ENCODE measurements at regions not wholly inside any gene's neighbourhood (a gene's known extent, or its start where the extent isn't known, plus 50 kb on each side); places are given as distances from the start of the nearest gene placed in this dataset.

DNA sequence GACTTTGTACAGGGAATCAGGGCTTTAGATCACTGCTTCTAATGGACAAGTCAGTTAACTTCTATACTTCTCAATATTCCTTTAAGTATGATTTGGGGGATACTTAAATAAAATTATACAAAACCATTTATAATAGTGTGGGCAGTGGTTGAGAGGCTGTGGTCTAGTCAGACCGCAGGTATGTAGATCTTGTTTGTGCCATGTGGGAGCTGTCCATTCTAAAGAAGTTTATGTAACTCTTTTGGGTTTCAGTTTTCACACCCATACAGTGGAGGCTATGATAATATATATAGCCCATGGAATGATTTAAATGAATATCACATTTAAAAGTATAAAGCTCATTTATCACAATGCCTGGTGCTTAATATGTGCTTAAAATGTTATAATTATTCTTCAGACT, 654.3 kb upstream of the KIF2B start:
- no peak for DNase-seq (ENCODE audit: low read depth in 2 of 2)

DNA sequence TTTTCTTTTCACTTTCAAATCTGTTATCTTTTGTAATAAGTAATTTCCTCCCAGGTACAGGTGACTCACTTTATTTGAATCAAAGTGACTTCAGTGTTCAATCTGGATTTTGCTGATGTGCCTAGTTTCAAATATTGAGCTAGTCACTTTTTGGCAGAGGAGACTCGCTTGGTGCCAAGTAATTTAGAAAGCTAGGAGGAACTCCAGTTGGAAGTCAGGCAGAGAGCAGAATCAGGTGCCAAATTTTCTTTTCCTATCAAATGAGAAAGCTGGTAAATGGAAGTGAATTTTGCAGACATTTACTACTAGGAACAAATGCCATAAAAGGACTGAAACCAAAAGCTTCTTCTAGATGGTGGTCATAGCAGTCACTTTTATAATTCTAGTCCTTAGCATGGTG, 656.0 kb upstream of the KIF2B start:
- DNase-seq (ENCODE audit: low read depth in 2 of 2): no peak

DNA sequence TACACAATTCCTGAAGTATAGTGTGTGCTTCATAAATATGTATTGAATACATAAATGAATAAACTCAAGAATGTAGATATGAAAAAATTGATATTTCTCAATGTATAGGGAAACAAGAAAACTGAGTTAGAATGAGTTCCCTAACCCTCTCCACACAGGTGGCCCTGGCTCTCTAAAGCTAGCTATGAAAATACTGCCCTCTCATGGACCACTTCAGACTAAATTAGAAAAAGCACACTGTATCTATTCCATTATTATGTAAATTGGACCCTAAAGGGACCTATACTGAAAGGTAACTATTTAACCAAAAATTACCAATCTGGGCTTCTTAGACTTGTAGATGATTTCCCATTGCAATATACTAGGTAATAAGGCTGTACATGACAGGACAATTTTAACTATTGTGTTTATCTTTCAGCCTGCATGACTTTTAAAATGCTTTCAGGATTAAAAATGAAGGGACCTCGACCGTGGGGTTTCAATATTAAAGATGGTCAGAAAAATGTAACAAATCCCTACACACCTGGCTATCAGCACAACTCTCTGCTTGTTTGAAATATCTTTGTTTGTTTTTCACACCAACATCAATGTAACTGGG, 672.5 kb upstream of the KIF2B start:
- no peak for DNase-seq (ENCODE audit: low read depth in 2 of 2)

DNA sequence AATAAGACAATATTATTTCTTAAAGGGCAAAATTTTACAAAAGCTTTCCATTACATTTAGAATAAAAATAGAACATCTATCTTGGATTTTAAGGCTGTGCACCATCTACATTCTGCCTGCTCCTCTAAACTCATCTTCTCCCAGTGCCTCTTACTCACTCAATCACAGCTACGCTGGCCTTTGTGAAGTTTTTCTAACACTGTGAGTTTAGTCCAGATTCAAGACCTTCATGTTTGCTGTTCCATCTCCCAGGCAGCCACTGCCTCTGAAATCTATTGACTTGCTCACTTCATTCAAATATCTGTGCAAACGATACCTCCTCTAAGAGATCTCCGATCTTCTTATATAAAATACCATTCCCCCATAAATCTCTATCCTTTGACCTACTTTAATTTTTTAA, 673.4 kb upstream of the KIF2B start:
- DNase-seq (ENCODE audit: low read depth in 2 of 2): no peak

DNA sequence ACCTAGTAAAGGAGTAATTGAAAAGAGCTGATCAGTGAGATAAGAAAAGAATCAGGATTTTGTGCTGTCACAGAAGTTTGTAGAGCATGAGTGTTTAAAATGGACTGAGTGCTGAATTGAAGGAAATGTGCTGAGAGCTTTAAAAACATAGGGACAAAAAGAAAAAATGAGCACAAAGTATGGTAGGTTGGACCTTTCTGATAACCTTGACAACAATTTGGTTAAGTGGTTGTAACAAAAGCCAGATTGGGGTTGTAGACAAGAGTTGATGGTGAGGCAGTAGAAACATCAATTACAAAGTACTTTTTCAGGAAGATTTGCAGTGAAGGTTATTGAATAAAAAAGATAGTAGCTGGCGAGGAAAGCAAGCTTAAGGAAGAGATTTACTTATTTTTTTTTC, 674.7 kb upstream of the KIF2B start:
- DNase-seq (ENCODE audit: low read depth in 2 of 2): no peak

DNA sequence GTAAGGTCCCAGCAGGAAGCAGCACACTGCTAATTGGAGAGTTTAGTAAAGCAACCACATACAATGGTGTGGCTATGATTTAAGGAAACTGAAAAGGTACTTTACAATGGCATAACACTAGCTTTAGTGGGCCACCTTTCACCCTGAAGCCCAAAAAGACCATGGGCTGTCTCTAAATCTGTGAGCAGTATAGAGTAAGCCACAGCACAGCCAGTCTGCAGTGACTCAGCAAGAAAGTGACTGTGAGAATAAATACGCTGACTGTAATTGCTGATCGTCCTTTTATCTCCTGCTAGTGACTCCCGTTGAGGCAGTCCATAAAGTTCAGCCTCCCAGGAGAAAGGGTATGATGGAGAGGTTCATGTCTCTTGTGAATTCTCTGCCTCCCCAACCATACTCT, 679.8 kb upstream of the KIF2B start:
- DNase-seq (ENCODE audit: low read depth in 2 of 2): no peak

DNA sequence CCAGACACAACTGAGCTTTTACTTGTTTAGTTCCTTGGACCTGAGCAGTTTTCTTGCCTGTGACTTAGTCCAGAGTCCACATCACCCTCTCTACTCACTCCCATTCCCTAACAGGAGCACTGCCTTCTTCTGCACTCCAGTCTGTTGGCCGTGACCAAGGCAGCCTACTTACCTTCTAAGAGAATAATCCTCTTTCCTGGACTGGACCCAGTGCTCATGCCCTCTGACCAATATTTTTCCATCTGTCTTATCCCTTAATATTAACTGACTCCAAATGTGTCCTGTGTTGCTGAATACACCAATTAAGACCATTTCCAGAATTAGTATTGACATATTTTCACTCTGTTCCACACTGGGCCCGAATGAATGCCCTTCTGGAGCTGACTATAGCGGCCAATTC, 681.0 kb upstream of the KIF2B start:
- DNase-seq (ENCODE audit: low read depth in 2 of 2): no peak

DNA sequence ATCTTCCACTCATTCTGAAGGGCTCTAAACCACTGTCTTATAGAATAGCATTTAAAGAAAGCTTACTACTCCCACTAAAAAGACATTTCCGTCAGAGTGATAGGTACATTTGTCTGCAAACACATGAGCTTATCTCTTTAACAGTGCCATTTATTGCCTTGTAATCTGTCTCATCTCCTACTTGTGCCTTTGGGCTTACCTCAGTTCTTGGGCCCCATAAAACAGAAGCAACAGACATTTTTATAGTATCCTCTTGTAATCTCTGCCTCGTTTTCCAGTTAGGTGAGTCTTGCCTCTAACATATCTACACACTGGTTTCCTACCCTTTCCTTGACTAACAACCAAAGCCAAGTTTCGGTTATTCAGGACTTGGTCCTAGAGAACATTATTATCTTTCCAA, 681.4 kb upstream of the KIF2B start:
- no peak for DNase-seq (ENCODE audit: low read depth in 2 of 2)

DNA sequence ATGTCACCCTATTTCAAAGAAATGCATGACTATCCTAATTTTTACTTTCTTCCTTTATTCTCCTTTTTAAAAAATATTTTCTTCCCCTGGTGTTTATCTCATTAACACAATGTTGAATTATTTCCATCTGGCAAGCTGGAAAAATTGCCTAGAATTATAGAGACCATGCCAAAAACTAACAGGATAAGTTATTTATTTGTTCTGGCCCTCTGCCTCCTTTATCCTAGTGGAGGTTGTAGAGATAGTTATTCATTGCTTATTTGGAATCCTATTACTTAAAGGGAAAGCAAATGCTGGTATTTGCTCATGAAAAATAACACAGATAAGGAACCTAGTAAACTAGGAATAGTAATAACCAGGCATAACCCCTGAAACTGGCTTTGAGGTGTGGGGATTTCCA, 684.9 kb upstream of the KIF2B start:
- DNase-seq (ENCODE audit: low read depth in 2 of 2): no peak

DNA sequence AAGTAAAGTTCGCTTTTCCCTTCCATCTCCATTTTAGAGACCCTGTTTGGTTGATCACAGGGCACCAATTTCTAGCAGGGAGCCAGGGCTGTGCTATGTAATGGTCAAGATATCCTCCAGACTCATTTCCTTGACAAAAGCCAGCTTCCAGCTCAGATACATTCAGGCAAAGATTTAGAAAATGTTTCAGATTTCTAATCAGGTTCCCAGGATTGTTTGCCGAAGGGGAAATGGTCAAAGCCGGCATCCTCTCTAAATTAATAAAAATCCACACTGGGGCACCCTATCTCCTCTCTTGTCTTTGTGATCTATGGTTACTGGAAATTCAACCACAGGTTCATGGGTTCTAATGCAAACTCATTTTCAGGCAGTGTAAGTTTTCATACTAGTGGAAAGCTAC, 686.8 kb upstream of the KIF2B start:
- no peak for DNase-seq (ENCODE audit: low read depth in 2 of 2)

DNA sequence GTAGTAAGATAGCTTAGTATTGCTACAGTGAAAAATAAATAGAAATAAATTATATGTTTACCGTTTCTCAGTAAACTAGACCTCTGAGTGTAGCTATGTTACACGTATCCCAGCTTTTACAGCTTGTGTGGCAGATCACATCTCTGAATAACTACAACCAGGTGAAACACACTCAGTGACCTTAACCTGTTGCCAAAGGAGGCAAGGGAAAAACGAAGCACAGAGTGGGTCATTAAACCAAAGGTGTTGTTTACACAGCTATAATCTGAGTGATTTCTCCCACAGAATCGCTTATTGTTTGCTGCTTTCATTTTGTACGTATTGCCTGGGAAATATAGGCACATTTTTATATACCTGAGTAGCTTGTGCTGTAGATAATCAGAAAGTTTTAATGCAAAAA, 688.2 kb upstream of the KIF2B start:
- DNase-seq (ENCODE audit: low read depth in 2 of 2): no peak

DNA sequence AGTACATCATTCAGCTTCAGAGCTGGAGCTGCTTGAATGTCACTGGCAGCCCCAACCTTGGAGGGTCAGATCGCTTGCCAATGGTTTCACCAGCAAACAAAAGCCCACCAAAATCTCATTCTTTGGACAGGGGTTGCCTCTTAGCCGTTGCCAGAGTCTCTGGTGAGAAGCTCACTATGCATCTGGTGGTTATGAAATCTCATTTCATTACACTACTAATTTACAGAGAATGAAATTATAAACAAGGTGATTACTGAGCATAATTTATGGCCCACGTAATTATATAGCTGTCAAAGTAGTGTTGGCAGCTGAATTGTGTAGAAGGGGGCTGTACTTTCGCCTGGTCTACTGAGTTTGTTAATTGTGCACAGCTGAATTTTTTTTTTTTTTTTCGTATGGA, 688.9 kb upstream of the KIF2B start:
- DNase-seq (ENCODE audit: low read depth in 2 of 2): no peak

DNA sequence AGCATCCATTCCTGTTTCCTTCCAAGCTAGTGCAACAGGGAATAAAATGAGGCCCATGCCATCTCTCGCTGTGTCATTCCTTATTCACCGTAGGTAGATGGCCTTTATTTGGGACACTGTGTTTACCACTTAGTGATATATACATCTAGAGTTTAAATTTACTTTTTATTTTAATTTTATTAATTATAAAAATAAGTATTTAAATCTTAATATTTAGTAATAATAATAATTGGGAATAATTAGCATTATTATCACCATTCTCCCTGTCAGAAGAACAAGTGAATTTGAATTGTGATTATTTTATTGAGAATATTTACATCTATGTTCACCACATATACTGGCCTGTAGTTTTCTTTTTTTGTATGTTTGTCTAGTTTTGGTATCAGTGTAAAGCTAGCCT, 692.9 kb upstream of the KIF2B start:
- no peak for DNase-seq (ENCODE audit: low read depth in 2 of 2)

DNA sequence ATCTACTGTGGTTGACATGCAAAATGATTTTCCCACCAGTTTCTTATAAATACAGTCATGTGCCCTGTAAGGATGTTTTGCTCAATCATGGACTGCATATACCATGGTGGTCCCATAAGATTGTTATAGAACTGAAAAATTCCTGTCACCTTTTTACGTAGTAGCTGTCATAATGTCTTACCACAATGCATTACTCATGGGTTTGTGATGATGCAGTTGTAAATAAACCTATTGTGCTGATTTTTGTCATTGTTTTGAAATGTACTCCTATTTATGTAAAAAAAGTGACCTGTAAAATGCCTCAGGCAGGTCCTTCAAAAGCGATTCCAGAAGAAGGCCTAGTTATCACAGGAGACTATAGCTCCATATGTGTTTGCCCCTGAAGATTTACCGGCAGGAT, 695.4 kb upstream of the KIF2B start:
- DNase-seq (ENCODE audit: low read depth in 2 of 2): no peak

DNA sequence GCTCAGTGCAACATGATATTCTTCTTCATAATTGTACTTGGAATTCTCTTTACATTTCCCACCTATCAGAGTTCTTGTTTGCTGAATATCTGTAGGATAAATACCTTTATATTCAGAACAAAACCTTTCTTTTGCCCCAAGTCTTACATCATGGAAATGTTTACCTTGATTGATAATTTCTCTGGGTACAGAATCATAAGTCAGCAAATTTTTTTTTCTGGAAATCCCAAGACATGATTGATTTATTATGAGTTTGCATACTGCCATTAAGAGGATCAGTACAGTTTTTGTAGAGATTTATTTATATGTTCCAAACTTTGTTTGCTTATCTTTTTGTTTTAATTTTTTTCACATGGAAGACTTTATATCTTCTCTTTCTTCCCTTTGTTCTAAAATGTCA, 699.8 kb upstream of the KIF2B start:
- DNase-seq (ENCODE audit: low read depth in 2 of 2): no peak

DNA sequence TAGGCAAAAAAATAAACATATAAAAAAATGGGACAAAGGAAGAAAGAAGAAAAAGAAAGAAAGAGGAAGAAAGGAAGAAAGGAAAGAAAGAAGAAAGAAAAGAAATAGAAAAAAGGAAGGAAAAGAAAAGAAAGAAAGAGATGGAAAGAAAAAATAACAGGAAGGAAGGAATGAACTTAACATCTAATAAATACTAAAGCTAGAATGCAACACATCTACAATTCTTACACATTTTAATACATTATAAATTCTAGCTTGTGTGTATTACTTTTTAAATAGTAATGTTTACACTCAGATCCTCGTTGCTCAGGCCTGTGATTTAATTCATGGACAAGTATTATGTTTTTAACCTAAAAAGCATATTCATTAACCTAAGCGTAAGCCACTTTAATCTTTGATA, 703.0 kb upstream of the KIF2B start:
- no peak for DNase-seq (ENCODE audit: low read depth in 2 of 2)

DNA sequence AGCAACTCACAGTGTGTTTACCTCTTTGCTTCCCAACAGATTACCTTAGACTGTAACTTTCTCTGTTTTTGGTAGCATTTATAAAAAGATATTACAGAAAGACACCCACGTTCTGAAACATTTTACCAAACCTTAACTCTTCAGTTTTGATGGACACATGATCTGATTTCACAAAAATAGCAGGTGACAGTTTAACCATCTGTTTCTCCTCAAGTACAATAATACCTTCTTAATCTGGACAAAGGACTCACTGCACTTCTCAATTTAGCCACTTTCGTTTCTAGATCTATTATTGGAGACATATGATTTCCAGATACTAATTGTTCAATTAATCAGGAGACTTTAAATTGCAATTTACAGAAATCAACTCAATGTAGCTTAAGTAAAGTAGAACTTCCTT, 703.8 kb upstream of the KIF2B start:
- DNase-seq (ENCODE audit: low read depth in 2 of 2): no peak

DNA sequence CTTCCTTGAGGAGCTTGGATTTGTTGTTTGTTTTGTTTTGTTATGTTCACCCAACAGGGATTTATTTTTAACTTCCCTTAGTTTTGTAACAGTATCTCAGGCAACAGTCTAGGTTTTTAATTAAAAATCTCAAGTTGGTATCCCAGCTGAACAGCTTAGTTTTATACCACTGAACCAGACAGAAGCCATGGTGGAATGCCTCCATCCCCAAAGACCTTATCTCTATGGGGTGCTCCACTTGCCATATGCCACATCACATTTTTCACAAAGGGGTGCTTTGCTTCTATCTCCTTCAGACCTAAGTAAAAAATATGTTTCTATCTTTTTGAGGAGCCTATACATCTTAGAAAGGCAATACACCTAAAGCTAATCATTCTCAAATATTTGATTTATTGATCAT, 715.8 kb upstream of the KIF2B start:
- DNase-seq (ENCODE audit: low read depth in 2 of 2): no peak

DNA sequence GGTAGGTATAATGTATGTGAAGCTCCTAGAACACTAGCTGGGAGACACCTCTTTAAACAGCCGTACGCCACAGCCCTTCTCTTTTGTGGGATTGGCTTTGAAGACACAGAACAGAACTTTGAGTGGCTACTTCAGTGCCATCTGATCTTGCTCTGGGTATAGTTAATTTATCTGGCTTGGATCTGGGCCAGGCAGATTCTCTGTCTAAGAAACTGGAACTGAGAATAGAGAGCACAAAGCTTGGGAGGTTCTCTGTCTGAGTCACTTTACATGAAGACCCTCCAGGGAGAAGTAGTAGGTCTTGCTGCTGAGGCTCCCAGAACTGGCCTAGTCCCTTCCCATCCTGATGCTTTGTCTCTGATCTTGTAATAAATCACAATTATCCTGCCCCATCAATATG, 721.0 kb upstream of the KIF2B start:
- no peak for DNase-seq (ENCODE audit: low read depth in 2 of 2)

DNA sequence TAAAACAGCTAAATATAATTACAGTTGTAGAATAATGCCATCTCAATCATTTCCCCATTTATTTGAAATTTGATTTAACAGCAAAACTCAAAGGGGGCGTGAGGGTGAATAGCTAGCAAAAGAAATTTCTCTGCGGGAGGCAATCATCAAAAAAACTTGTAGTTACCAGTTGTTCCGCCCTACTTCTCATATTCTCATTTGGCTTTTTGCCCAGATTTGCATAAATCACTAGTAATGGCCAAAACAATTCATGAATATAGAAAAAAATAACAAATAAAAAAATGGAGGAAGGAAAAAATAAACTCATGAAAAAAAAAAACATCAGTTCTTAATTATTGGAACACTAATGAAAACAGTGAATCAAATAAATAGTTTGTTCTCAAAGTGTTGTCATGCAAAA, 722.6 kb upstream of the KIF2B start:
- DNase-seq (ENCODE audit: low read depth in 2 of 2): no peak

DNA sequence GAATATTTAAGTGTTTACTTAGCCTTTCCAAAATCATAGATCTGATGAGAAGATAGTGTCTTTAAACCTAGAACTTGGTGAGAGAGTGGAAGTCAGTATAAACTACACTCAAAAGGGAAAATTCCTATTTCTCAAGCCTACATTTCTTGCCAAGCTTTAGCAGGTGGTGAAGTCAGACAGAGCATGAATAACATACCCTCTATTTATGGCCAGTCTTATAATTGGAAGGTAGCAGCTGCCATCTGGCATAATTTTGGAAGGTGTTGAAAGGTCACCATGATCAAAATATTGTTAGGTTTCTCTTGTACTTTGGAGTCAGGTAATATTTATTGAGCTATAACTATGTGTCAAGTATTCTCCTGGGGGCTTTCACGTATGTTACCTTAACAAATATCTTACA, 729.3 kb upstream of the KIF2B start:
- DNase-seq (ENCODE audit: low read depth in 2 of 2): no peak

DNA sequence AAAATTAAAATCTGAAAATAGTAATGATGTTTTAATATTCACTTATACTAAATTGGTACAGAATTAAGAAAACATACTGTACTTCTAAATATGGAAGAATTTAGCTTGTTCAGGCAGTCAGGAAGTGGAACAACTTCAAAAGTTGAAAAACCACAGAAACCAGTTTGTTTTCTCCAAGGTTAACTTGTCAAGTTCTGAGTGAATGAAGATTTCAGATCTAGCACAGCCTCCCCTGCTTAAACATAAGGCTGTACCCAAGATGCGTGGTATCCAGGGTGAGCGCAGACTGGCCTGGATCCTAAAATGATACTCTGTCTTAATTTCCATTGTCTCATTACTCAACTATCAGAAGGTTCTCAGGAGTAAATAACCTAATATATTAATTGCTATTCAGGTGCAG, 730.7 kb upstream of the KIF2B start:
- no peak for DNase-seq (ENCODE audit: low read depth in 2 of 2)

DNA sequence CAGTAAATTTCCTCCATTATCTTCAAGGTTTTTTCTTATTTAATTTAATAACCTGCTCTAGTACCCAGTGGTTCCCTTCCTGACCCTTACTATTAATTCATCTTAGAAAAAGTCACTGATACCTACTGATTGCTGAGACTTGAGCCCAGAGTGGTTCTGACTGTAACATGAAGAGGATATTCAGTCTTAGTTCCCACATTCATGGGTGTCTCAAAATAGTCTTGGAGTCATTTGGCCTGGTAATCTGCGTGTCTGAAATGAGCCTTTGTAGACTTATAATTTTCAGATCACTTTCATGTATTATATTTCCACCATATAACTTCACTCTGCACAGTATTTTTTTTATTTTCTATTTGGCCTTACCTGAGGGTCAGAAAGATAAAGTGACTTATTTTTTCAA, 732.0 kb upstream of the KIF2B start:
- no peak for DNase-seq (ENCODE audit: low read depth in 2 of 2)

DNA sequence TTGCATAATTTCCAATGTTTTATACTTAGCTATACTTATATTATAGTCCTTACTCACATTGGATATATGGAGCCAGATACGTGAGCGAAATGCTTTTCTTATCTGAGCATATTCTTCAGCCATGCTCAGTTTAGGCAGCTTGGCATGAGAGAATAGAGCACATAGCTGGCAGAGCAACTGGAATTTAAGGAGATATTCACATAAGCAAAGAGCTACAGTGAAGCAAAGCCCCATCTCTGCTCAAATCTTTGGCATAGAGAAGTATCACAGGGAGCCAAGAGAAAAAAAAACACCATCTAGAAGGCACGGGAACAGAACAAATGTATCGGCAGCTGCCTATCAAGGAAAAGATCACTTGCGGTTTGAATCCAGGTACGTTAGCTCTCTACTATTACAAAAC, 734.2 kb upstream of the KIF2B start:
- DNase-seq (ENCODE audit: low read depth in 2 of 2): no peak

DNA sequence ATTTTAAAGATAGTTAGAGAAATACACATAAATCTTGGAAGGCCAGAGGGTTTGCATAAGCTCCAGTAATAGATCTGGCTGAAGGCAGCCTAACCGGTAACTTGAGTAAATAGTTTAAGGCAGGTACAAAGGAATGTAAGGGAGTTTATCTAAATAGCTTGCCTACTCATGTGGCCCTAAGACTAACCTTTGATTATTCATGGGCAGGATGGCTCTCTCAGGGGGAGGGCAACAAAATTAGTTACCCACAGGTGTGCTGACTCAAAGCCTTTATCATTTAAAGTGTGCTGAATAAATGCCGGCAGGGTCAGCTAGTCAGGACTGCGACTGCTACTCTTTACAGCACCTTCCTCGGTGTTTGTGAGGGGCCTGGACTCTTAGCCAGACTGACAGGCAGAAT, 761.3 kb upstream of the KIF2B start:
- DNase-seq (ENCODE audit: low read depth in 2 of 2): no peak
